Activated CD4-positive, alpha-beta T cell treated with anti-CD3 and anti-CD28 coated beads, Interleukin-2, amount 10 ng/mL, durations not matched to agents 7 days and 5 days (primary cell): ENCODE measurements at regions not wholly inside any gene's neighbourhood (a gene's known extent, or its start where the extent isn't known, plus 50 kb on each side); places are given as distances from the start of the nearest gene placed in this dataset.
"Not testable (repeated sequence)": the region's sequence is repeated elsewhere in the genome, so short reads cannot be mapped to it uniquely, and the experiment has no call there.

Experiments used
- CTCF ChIA-PET: fragments of 350-600 bp; sonication (Branson Sonifier 250); formaldehyde crosslinking; loops from one replicate; lab custom pipeline; 2021; ENCODE audit warnings: antibody characterized with exemption; lab: Charles Lee
- POLR2A ChIA-PET: fragments of 350-600 bp; sonication (Branson Sonifier 250); formaldehyde crosslinking; loops from one replicate; lab custom pipeline; 2021; ENCODE audit warnings: antibody characterized with exemption; lab: Charles Lee
- DNase-seq: peaks from one replicate; pipeline ENCODE4 v3.0.0-alpha.2; 2020
- H3K27ac Mint-ChIP-seq: one replicate; pipeline ENCODE4 v1.8.0; 2021; ENCODE audit warnings: mild to moderate bottlenecking, moderate library complexity, mixed read lengths
- H3K27me3 Mint-ChIP-seq: one replicate; pipeline ENCODE4 v1.8.0; 2021; ENCODE audit warnings: mixed read lengths
- H3K36me3 Mint-ChIP-seq: one replicate; pipeline ENCODE4 v1.8.0; 2021; ENCODE audit warnings: low read depth, mixed read lengths
- H3K4me1 Mint-ChIP-seq: one replicate; pipeline ENCODE4 v1.8.0; 2021; ENCODE audit warnings: mixed read lengths
- H3K4me3 Mint-ChIP-seq: one replicate; pipeline ENCODE4 v1.8.0; 2021; ENCODE audit warnings: mild to moderate bottlenecking, moderate library complexity, mixed read lengths
- H3K9me3 Mint-ChIP-seq: one replicate; pipeline ENCODE4 v1.8.0; 2021; ENCODE audit warnings: mixed read lengths

DNA sequence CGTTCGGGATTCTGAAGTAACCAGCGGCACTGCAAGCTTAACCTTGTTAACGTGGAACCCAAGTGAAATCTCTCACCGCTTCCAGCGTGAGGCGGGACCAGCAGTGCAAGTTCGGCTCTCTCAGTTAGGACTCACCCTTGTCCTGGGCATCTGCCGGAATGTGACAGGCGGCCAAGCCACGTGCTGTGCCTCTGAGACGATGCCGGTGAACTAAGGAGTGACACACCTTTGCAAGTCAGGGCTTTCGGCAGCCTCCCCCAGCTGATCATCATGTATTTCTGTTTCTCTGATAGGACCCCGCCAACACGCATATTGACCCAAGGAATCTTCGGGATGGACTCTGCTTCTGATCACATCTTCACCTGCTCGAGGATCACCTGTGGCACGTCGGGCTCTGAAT, 415.0 kb upstream of the IRX1 start:
- ChIA-PET POLR2A (no interaction called here), CTCF (no interaction called here)
- DNase-seq = no peak
- Mint-ChIP-seq H3K4me3 (no peak overlapping the region), H3K9me3 (no peaks in the 10 kb centered on the region), H3K36me3 (no peaks in the 10 kb centered on the region), H3K27me3 (no peaks in the 10 kb centered on the region), H3K27ac (no peak overlapping the region), H3K4me1 (no peaks in the 10 kb centered on the region)

DNA sequence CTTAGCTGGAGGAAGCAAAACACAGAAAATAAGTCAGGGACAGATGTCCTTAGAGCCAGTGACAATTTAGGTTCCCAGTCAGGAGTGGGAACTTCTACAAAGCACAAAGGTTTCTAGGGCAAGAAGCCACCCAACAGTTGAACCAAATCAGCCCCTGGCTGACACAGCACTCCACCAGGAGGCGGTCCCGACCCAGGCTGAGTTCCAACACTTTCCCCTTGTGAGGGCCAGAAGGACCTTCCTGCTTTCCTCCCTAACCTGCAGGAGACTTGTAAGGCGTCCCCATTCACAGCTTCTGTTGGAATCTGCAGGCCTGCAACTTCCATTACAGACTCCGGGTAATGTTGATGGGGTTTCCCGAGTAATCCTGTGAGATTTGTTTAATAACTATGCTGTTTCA, 416.4 kb upstream of the IRX1 start:
- ChIA-PET POLR2A (no interaction called here), CTCF (no interaction called here)
- H3K27me3 Mint-ChIP-seq = no peaks in the 10 kb centered on the region
- no peak for DNase-seq
- no peaks in the 10 kb centered on the region for H3K36me3 Mint-ChIP-seq
- no peaks in the 10 kb centered on the region for H3K4me1 Mint-ChIP-seq
- H3K9me3 Mint-ChIP-seq = no peaks in the 10 kb centered on the region
- H3K4me3 Mint-ChIP-seq = no peak overlapping the region
- H3K27ac Mint-ChIP-seq = no peak overlapping the region

DNA sequence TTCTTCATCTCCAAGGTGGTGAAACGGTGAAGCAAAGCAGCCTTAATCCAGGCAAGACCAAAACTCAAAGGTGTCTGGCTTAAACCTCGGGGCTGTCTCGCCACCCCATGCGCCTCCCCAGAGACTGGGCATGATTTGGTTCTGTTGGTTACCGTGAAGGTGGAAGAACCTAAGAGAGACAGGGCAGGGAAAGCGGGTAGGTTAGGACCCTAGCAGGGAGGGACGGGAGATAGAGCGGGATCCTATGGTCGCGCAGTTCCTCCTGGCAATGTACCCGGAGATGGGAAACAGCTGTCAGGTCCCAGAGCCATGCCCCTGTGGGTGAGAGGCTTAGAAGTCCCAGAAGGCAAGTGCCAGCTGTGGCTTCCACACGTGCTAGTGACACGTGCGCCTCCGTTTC, 418.3 kb upstream of the IRX1 start:
- DNase-seq = no peak
- no peak overlapping the region for H3K27ac Mint-ChIP-seq
- H3K9me3 Mint-ChIP-seq = no peaks in the 10 kb centered on the region
- no peaks in the 10 kb centered on the region for H3K4me1 Mint-ChIP-seq
- no peaks in the 10 kb centered on the region for H3K36me3 Mint-ChIP-seq
- no peak overlapping the region for H3K4me3 Mint-ChIP-seq
- POLR2A ChIA-PET = no interaction called here
- CTCF ChIA-PET = no interaction called here
- H3K27me3 Mint-ChIP-seq = no peaks in the 10 kb centered on the region

DNA sequence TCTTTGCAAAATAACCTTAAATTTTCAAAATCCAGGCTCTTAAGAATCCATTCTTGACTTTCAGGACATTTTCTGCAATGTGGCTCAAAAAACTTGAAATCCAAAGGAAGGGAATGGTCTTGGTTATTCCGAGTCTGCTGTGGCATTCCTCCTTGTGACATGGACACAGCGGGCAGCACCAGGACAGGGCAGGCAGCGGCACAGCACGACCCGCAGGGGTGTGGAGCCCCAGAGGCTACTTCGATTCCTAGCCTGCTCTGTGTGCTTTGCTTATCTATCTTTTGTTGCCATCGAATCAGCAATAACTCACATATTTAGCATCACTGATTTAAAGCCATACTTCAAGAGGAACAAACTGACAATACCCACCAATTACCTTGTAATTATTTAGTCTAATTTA, 420.2 kb upstream of the IRX1 start:
- Mint-ChIP-seq H3K9me3 (peaks cover 3% of the 10 kb centered on the region), H3K27ac (no peak overlapping the region), H3K27me3 (no peaks in the 10 kb centered on the region), H3K4me1 (no peaks in the 10 kb centered on the region), H3K36me3 (no peaks in the 10 kb centered on the region), H3K4me3 (no peak overlapping the region)
- POLR2A ChIA-PET = no interaction called here
- CTCF ChIA-PET = no interaction called here
- DNase-seq = no peak

DNA sequence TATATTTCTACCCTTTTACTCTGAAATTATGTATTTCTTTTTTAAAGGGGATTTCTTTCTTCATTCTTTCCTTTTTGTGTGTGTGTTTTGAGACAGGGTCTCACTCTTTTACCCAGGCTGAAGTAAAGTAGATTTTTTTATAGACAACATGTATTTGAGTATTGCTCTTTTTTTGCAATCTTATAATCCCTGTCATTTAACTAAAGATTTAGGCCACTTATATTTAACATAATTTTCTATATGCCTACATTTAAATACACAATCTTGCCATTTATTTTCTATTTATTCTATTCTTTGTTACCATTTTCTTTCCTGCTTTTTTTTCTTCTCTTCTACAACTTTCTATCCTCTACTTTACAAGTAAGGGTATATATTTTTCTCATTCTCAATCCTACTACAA, 416.0 kb upstream of the IRX2 start:
- no peaks in the 10 kb centered on the region for H3K4me1 Mint-ChIP-seq

DNA sequence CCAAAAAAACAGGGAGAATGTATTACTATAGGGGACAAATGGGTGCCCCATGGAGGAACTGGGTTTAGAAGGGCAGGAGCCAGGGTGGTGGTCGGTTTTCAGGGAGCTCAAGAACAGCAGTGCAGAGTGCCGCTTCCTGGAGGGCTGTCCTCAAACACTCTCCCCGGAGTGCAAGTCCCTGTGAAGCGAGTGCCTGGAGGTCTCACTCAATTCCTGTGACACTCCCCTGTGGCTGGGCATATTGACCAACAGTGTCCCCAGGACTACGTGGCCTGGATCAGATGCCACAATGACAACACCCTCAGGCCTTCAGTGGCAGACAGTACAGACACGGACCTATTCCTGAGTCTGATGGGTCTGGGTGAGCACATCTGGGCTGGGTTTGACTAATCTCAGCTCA, 412.1 kb upstream of the IRX2 start:
- H3K36me3 Mint-ChIP-seq = no peaks in the 10 kb centered on the region
- H3K4me3 Mint-ChIP-seq = no peak overlapping the region
- no peak for DNase-seq
- POLR2A ChIA-PET = interaction anchor here (0.6 kb wide), 1 partner anchor 18 kb away, joined by 3 read pairs; no protein-coding TSS in a partner anchor
- H3K9me3 Mint-ChIP-seq = peaks cover 13% of the 10 kb centered on the region
- H3K27me3 Mint-ChIP-seq = no peaks in the 10 kb centered on the region
- CTCF ChIA-PET = no interaction called here
- H3K27ac Mint-ChIP-seq = no peak overlapping the region
- no peaks in the 10 kb centered on the region for H3K4me1 Mint-ChIP-seq

More for the DNA sequence above, 416.0 kb upstream of the IRX2 start:
- H3K36me3 Mint-ChIP-seq = no peaks in the 10 kb centered on the region
- ChIA-PET POLR2A (no interaction called here), CTCF (no interaction called here)
- no peak for DNase-seq
- H3K9me3 Mint-ChIP-seq = peaks cover 17% of the 10 kb centered on the region
- H3K27ac Mint-ChIP-seq = no peak overlapping the region
- no peaks in the 10 kb centered on the region for H3K27me3 Mint-ChIP-seq
- H3K4me3 Mint-ChIP-seq = no peak overlapping the region

DNA sequence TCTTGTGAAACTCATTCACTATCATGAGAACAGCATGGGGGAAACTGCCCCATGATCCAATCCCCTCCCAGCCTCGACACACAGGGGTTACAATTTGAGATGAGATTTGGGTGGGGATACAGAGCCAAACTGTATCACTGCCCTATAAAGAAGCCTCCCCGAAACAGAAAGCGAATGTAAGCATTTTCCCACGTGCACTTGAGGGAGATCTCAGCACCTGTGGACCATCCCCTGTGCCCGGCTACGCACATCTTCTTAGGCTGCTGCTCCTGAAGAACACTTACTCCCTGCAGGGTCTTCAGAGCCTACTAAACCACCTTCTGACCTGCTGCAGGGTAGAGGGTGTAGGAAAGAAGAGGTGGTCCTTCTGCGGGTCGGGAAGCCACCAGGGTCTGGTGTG, 410.2 kb upstream of the IRX2 start:
- CTCF ChIA-PET = no interaction called here
- Mint-ChIP-seq H3K27me3 (no peaks in the 10 kb centered on the region), H3K4me3 (no peak overlapping the region), H3K27ac (no peak overlapping the region), H3K4me1 (no peaks in the 10 kb centered on the region), H3K9me3 (peaks cover 7% of the 10 kb centered on the region), H3K36me3 (no peaks in the 10 kb centered on the region)
- DNase-seq = no peak
- POLR2A ChIA-PET = no interaction called here

DNA sequence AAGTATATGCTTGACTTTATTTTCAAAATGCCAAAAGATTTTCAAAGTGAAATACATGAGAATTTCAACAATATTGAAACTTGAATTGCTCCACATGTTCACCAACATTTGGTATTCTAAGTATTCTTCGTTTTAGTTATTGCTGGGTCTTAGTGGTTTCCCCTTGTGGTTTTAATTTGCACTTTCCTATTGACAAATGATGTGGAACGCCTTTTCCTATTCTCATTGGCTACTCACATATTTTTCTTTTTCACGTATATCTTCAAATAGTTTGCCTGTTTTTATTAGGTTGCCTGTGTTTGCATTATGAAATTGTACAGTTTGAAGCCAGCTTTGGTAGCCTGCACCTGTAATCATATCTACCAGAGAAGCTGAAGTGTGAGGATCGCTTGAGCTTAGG, 405.7 kb upstream of the IRX2 start:
- no peaks in the 10 kb centered on the region for H3K36me3 Mint-ChIP-seq
- no peaks in the 10 kb centered on the region for H3K27me3 Mint-ChIP-seq
- no peaks in the 10 kb centered on the region for H3K4me1 Mint-ChIP-seq
- no peak for DNase-seq
- H3K9me3 Mint-ChIP-seq = no peaks in the 10 kb centered on the region
- ChIA-PET POLR2A (no interaction called here), CTCF (no interaction called here)
- H3K4me3 Mint-ChIP-seq = no peak overlapping the region
- H3K27ac Mint-ChIP-seq = no peak overlapping the region

DNA sequence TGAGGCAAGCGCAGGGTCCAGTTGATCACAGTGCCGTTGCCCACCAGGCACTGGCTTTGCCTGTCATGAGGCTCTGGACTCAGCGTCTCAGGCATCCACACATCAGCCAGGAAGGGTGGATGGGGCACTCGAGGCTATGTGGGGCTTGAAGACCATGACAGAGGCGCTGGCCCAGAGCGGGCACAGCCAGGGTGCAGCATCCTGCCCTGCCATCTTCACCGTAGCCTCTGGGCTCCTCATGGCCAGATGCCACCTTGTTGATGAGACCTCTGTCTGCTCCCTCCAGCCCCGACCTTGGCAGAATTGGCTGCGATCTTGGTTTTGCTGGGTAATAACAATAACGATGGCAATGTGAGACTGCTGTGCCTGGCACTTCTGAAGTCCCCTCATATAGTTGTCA, 404.2 kb upstream of the IRX2 start:
- DNase-seq = no peak
- POLR2A ChIA-PET = no interaction called here
- no peaks in the 10 kb centered on the region for H3K36me3 Mint-ChIP-seq
- H3K4me1 Mint-ChIP-seq = no peaks in the 10 kb centered on the region
- CTCF ChIA-PET = no interaction called here
- no peaks in the 10 kb centered on the region for H3K27me3 Mint-ChIP-seq
- no peaks in the 10 kb centered on the region for H3K9me3 Mint-ChIP-seq
- H3K4me3 Mint-ChIP-seq = no peak overlapping the region
- H3K27ac Mint-ChIP-seq = no peak overlapping the region

DNA sequence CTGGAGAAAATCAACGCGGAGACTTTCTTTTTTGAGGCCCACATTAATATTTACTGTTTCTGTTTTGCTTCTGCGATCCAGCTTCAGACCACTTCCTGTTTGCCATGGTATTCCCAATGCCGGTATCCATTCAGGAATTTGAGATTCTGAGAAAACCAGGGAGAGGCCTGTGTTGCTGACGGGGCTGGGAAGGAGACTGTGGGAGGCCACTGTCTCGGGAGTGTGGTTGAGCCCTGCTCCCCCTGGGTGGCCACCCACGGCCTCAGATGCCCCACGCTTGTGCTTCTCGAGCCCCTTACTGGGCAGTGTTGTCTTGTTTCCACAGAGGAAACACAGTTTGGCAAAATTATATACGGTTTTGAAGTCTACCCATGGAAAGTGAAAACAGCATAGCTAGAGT, 403.6 kb upstream of the IRX2 start:
- Mint-ChIP-seq H3K9me3 (no peaks in the 10 kb centered on the region), H3K27ac (no peak overlapping the region), H3K4me1 (no peaks in the 10 kb centered on the region), H3K27me3 (no peaks in the 10 kb centered on the region), H3K4me3 (no peak overlapping the region), H3K36me3 (no peaks in the 10 kb centered on the region)
- ChIA-PET CTCF (no interaction called here), POLR2A (no interaction called here)
- DNase-seq = no peak

DNA sequence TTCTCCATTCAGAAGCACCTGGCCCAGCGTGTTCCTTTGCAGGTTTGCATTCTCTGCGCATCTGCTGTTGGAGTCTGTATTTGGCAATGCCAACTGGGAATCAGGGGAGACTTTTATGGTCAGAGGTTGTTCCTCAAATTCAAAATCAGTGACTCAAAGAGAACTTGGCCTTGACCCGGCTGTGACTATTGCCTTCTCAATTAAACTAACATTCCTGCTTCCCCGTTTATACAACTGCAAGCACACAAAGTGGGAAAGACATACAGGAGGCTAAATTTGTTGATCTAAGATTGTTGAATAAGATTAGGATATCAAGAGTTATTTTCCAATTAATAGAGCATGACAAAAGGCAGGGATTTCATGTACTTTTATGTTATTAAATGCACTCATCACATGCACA, 402.4 kb upstream of the IRX2 start:
- Mint-ChIP-seq H3K4me3 (no peak overlapping the region), H3K27me3 (no peaks in the 10 kb centered on the region), H3K9me3 (no peaks in the 10 kb centered on the region), H3K27ac (no peak overlapping the region), H3K4me1 (no peaks in the 10 kb centered on the region), H3K36me3 (no peaks in the 10 kb centered on the region)
- ChIA-PET POLR2A (no interaction called here), CTCF (no interaction called here)
- no peak for DNase-seq

DNA sequence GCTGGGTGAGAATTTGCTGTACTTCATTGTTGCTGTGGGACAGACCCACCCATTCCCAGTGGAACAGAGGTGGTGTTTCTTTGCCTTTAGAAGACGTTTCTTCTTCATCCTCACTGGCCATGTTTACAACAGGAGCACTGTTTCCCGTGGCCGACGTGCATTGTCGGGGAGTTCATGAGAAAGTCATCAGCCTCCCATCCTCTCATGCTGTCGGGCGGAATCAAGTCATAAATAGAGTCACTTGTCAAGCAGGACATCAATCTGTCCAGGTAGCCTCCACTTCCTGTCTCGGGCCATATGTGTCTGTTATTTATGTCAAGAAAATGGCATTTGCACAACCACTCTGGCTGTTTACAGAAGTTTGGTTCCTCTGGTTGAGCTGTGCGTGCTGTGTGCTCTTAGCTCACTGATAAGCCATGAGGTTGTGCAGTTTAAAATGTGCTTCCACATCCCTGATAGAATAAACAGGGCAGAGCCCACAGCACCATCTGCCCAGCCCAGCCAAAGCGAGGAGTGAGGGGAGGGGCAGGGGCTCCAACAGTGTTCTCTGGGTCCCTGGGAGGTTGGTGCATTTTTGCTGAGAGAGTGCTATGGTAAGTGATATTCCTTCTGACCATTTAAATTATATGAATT, 401.9 kb upstream of the IRX2 start:
- Mint-ChIP-seq H3K27ac (no peak overlapping the region), H3K4me3 (no peak overlapping the region), H3K4me1 (no peaks in the 10 kb centered on the region), H3K27me3 (no peaks in the 10 kb centered on the region), H3K36me3 (no peaks in the 10 kb centered on the region), H3K9me3 (no peaks in the 10 kb centered on the region)
- CTCF ChIA-PET = no interaction called here
- POLR2A ChIA-PET = no interaction called here
- no peak for DNase-seq

DNA sequence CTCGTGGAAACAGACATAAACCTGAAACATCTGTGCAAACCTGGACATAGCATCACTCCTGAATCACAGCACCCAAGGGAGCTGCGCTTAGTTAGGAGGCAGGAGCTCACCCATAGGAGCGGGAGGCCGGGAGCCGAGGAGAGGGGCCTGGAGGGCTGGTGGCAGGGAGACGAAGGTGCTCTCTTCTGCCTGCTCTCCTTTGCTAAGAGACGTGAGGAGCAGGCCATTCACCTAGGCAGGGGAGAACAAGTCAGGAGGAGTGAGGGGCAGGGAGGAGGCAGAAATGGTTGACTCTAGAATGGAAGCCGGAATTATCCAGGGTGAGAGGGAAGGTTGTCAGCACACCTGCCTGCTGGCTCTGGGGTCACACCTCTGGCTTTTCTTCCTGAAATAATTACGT, 398.4 kb upstream of the IRX2 start:
- ChIA-PET POLR2A (no interaction called here), CTCF (no interaction called here)
- no peak overlapping the region for H3K27ac Mint-ChIP-seq
- H3K4me3 Mint-ChIP-seq = no peak overlapping the region
- H3K4me1 Mint-ChIP-seq = no peaks in the 10 kb centered on the region
- no peaks in the 10 kb centered on the region for H3K27me3 Mint-ChIP-seq
- no peaks in the 10 kb centered on the region for H3K9me3 Mint-ChIP-seq
- DNase-seq = no peak
- H3K36me3 Mint-ChIP-seq = no peaks in the 10 kb centered on the region

DNA sequence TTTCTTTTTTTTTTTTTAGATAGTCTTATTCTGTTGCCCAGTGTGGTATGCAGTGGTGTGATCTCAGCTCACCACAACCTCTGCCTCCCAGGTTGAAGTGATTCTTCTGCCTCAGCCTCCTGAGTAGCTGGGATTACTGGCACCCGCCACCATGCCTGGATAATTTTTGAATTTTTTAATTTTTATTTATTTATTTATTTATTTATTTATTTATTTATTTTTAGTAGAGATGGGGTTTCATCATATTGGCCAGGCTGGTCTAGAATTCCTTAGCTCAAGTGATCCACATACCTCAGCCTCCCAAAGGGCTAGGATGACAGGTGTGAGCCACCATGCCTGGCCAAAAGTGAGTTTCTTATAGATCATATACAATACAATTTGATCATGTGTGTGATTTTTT, 395.9 kb upstream of the IRX2 start:
- CTCF ChIA-PET, H3K4me3 Mint-ChIP-seq, H3K9me3 Mint-ChIP-seq, H3K27me3 Mint-ChIP-seq, H3K4me1 Mint-ChIP-seq, DNase-seq, POLR2A ChIA-PET, H3K27ac Mint-ChIP-seq, H3K36me3 Mint-ChIP-seq: not testable (repeated sequence)
